ENCODE measurements at regions not wholly inside any gene's neighbourhood (a gene's known extent, or its start where the extent isn't known, plus 50 kb on each side); places are given as distances from the start of the nearest gene placed in this dataset.

GRCh38 chr3:72439321-72440183, 408.7 kb downstream of the SHQ1 start:
- no peak for TF ChIP-seq USF1 (IDR thresholded peaks at IDR 0.05; ENCODE audit: borderline replicate concordance, low read depth)
- H3K4me1 ChIP-seq (ENCODE audit: control insufficient read depth in 1 of 2, insufficient read depth in 2 of 2, low read depth in 1 of 2, low read length in 1 of 2), result peaks cover 3 to 8% of the 10 kb centered on the region in 2 experiments; a peak in 2 of 4 replicates
- peaks cover 99% of the 10 kb centered on the region for H3K79me2 ChIP-seq (ENCODE audit: insufficient read depth)
- 91% methylated on average over 5 of the region's 5 CpGs for WGBS (ENCODE audit: low lambda C conversion rate)
- H2AFZ ChIP-seq (ENCODE audit: low read depth), result no peak overlapping the region
- no peak overlapping the region for H3K27ac ChIP-seq (ENCODE audit: low read depth in 2 of 2, low read length in 1 of 2)
- no peak for DNase-seq
- H3F3A ChIP-seq (replicated peaks; ENCODE audit: insufficient read depth), result no peaks in the 10 kb centered on the region
- no peak overlapping the region for H3K4me2 ChIP-seq
- no peak overlapping the region for H3K9ac ChIP-seq
- ChIA-PET CTCF (no interaction called here), POLR2A (no interaction called here)
- peaks cover 6 to 20% of the 10 kb centered on the region in 2 experiments for H3K36me3 ChIP-seq (replicated peaks in 1 of 2; ENCODE audit: control insufficient read depth in 1 of 2, insufficient read depth in 2 of 2, low read length in 1 of 2)
- H3K9me3 ChIP-seq, result no peaks in the 10 kb centered on the region
- H3K27me3 ChIP-seq (ENCODE audit: insufficient read depth), result no peaks in the 10 kb centered on the region
- no peaks in the 10 kb centered on the region for H3K9me2 ChIP-seq
- H3K4me3 ChIP-seq (ENCODE audit: low read depth in 2 of 2, low read length in 1 of 2), result no peak overlapping the region
- H4K20me1 ChIP-seq (ENCODE audit: insufficient read depth), result peaks cover 96% of the 10 kb centered on the region

GRCh38 chr3:72437661-72438406, 410.4 kb downstream of the SHQ1 start:
- H3K79me2 ChIP-seq (ENCODE audit: insufficient read depth), result peaks cover 99% of the 10 kb centered on the region
- H3K9me2 ChIP-seq, result no peaks in the 10 kb centered on the region
- DNase-seq, result no peak
- no peak overlapping the region for H2AFZ ChIP-seq (ENCODE audit: low read depth)
- H3K9ac ChIP-seq, result no peak overlapping the region
- H3K27ac ChIP-seq (ENCODE audit: low read depth in 2 of 2, low read length in 1 of 2), result no peak overlapping the region
- POLR2A ChIA-PET, result no interaction called here
- H4K20me1 ChIP-seq (ENCODE audit: insufficient read depth), result peaks cover 96% of the 10 kb centered on the region
- 86% methylated on average over 5 of the region's 5 CpGs for WGBS (ENCODE audit: low lambda C conversion rate)
- no peak overlapping the region for H3K4me2 ChIP-seq
- H3K4me1 ChIP-seq (ENCODE audit: control insufficient read depth in 1 of 2, insufficient read depth in 2 of 2, low read depth in 1 of 2, low read length in 1 of 2), result peaks cover 3 to 8% of the 10 kb centered on the region in 2 experiments; a peak in 2 of 4 replicates
- no peak overlapping the region for H3K4me3 ChIP-seq (ENCODE audit: low read depth in 2 of 2, low read length in 1 of 2)
- no peaks in the 10 kb centered on the region for H3F3A ChIP-seq (replicated peaks; ENCODE audit: insufficient read depth)
- H3K9me3 ChIP-seq, result no peaks in the 10 kb centered on the region
- peaks cover 6 to 18% of the 10 kb centered on the region in 2 experiments for H3K36me3 ChIP-seq (replicated peaks in 1 of 2; ENCODE audit: control insufficient read depth in 1 of 2, insufficient read depth in 2 of 2, low read length in 1 of 2)
- CTCF ChIA-PET, result no interaction called here
- H3K27me3 ChIP-seq (ENCODE audit: insufficient read depth), result no peaks in the 10 kb centered on the region
- no peak for TF ChIP-seq SIN3A (IDR thresholded peaks at IDR 0.05; ENCODE audit: borderline replicate concordance, low read depth, low read length)
- no peak for TF ChIP-seq USF2 (IDR thresholded peaks at IDR 0.05; ENCODE audit: borderline replicate concordance, low read depth, low read length)
- no peak for TF ChIP-seq GATA2 (CRISPR knock-in tag; IDR thresholded peaks at IDR 0.05)
- TF ChIP-seq ZBTB33 (IDR thresholded peaks at IDR 0.05; ENCODE audit: borderline replicate concordance, low read depth), result no peak
- TF ChIP-seq RCOR1 (IDR thresholded peaks at IDR 0.05; ENCODE audit: low read length), result no peak
- no peak for TF ChIP-seq TCF12 (IDR thresholded peaks at IDR 0.05)
- TF ChIP-seq PBX3 (IDR thresholded peaks at IDR 0.05), result no peak
- TF ChIP-seq RXRA (IDR thresholded peaks at IDR 0.05; ENCODE audit: borderline replicate concordance, low read depth), result no peak
- TF ChIP-seq EZH2phosphoT487 (IDR thresholded peaks at IDR 0.05; ENCODE audit: borderline replicate concordance, low read depth), result no peak
- no peak for TF ChIP-seq EP300 (IDR thresholded peaks at IDR 0.05; ENCODE audit: borderline replicate concordance in 1 of 2, low read depth in 1 of 2, low read length in 1 of 2)
- no peak for TF ChIP-seq CHD2 (IDR thresholded peaks at IDR 0.05; ENCODE audit: low read length, partially characterized antibody)
- TF ChIP-seq MAX (IDR thresholded peaks at IDR 0.05; ENCODE audit: low read depth), result no peak
- no peak for TF ChIP-seq REST (IDR thresholded peaks at IDR 0.05; ENCODE audit: low read depth, low read length)
